Esophagus squamous epithelium (tissue), 4 donors: ENCODE measurements at regions not wholly inside any gene's neighbourhood (a gene's known extent, or its start where the extent isn't known, plus 50 kb on each side); places are given as distances from the start of the nearest gene placed in this dataset.

Experiments
- CTCF ChIP-seq, 6 experiments: fragments of 450-650 bp in 4 of 6; fragments of 200-600 bp in 2 of 6; sonication (generic) in 2 of 6; IDR thresholded peaks; one replicate each; pipeline ENCODE4 v1.5.1; 2016 to 2019; ENCODE audit warnings: antibody characterized with exemption in 6 of 6, mild to moderate bottlenecking in 4 of 6, moderate library complexity in 4 of 6
- POLR2A ChIP-seq, 4 donors: fragments of 450-650 bp; IDR thresholded peaks; one replicate each; pipeline ENCODE4 v1.6.1; 2017; ENCODE audit warnings: antibody characterized with exemption in 4 of 4, mild to moderate bottlenecking in 4 of 4, moderate library complexity in 3 of 4

GRCh38 chr7:3245077-3245476 lies 56.0 kb upstream of the SDK1 start:
- TF ChIP-seq CTCF (IDR thresholded peaks at IDR 0.05) (no peak), POLR2A (IDR thresholded peaks at IDR 0.05) (no peak)
